K562 (cell line): ENCODE measurements at regions not wholly inside any gene's neighbourhood (a gene's known extent, or its start where the extent isn't known, plus 50 kb on each side); places are given as distances from the start of the nearest gene placed in this dataset.

Experiments used
- REST ChIP-seq, 2 experiments: fragments of 450-650 bp; formaldehyde crosslinking in 1 of 2; IDR thresholded peaks; 2 replicates each; pipeline versions ENCODE4 v1.4.0 to v1.6.1; 2014 to 2020; ENCODE audit warnings: mild to moderate bottlenecking in 2 of 2, borderline replicate concordance in 1 of 2, low read depth in 1 of 2
- ZNF165 ChIP-seq: fragments of 250-450 bp; sonication (Bioruptor Pico); IDR thresholded peaks from 2 replicates; pipeline ENCODE4 v1.4.0; 2020; ENCODE audit warnings: borderline replicate concordance

DNA sequence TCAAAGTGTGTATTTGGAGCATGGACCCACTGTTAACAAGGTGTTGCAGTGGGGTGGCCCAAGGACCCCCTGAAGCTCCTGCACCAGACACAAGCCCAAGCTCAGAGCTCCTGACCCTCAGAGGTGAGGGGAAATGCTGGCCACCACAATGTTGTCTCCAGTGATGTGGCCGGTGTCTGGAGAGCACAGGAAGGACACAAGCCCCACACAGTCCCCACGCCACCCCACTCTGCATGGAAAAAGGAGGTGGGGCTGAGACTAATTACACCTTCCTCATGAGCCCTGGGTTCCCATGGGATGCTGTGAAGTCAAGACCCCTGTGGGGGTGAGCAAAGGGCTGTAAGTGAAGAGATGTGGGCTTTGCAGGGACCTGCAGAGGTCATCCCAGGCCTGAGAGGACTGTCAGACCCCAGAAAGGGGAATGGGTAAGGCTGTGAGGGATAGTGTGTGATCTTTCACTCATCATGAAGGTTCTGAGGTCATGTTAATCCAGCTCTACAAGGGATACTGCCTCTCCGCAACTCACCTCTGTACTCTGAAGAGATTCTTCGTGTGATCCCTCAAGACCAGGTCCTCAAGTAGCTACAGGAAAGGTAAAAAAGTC, 136.3 kb upstream of the DHRS4 start (continued):
- TF ChIP-seq ZNF165 (no peak), REST (IDR thresholded peaks at IDR 0.05; ENCODE audit: borderline replicate concordance) (no peak), REST (CRISPR knock-in tag; IDR thresholded peaks at IDR 0.05; ENCODE audit: low read depth) (no peak)
